Fibroblast of lung (primary cell): ENCODE measurements at regions not wholly inside any gene's neighbourhood (a gene's known extent, or its start where the extent isn't known, plus 50 kb on each side); places are given as distances from the start of the nearest gene placed in this dataset.

Source experiments
- DNase-seq, 2 donors: peaks; one replicate each; pipeline versions ENCODE4 v3.0.0 to v3.0.0-alpha.2; 2010; ENCODE audit warnings: low read depth in 2 of 2
- H2AFZ ChIP-seq: 2 replicates; pipeline ENCODE4 v1.5.1; 2012; ENCODE audit warnings: low read length, control low read depth, inconsistent platforms
- H3K27ac ChIP-seq: 2 replicates; pipeline ENCODE4 v1.5.1; 2011; ENCODE audit warnings: low read length, control low read depth; ENCODE audit not compliant: insufficient read depth
- H3K27me3 ChIP-seq: 2 replicates; pipeline ENCODE4 v1.5.1; 2011; ENCODE audit warnings: mild to moderate bottlenecking, low read length; ENCODE audit not compliant: control insufficient read depth, insufficient read depth
- H3K36me3 ChIP-seq: 2 replicates; pipeline ENCODE4 v1.5.1; 2011; ENCODE audit warnings: low read length; ENCODE audit not compliant: control insufficient read depth, insufficient read depth
- H3K4me1 ChIP-seq: 2 replicates; pipeline ENCODE4 v1.5.1; 2011; ENCODE audit warnings: low read length; ENCODE audit not compliant: control insufficient read depth, insufficient read depth; ENCODE audit errors: extremely low read depth
- H3K4me2 ChIP-seq: 2 replicates; pipeline ENCODE4 v1.5.1; 2011; ENCODE audit warnings: low read length, control low read depth; ENCODE audit not compliant: insufficient read depth; ENCODE audit errors: extremely low read depth
- H3K4me3 ChIP-seq, 4 experiments: fragments of 200-600 bp in 1 of 4; sonication (generic) in 1 of 4; replicated peaks in 1 of 4; 2 replicates each; pipeline ENCODE4 v1.5.1; 2011 to 2016; ENCODE audit warnings: low read length in 4 of 4, low read depth in 3 of 4, mild to moderate bottlenecking in 3 of 4, control low read depth in 2 of 4, inconsistent platforms in 1 of 4, mixed read lengths in 1 of 4; ENCODE audit not compliant: insufficient read depth in 1 of 4; ENCODE audit errors: control extremely low read depth in 1 of 4
- H3K79me2 ChIP-seq: 2 replicates; pipeline ENCODE4 v1.5.1; 2012; ENCODE audit warnings: mild to moderate bottlenecking, low read length, inconsistent platforms; ENCODE audit not compliant: control insufficient read depth, insufficient read depth
- H3K9ac ChIP-seq: 2 replicates; pipeline ENCODE4 v1.5.1; 2011; ENCODE audit warnings: mild to moderate bottlenecking, low read length, control low read depth; ENCODE audit not compliant: insufficient read depth
- H3K9me3 ChIP-seq: 2 replicates; pipeline ENCODE4 v1.5.1; 2012; ENCODE audit warnings: low read depth, low read length; ENCODE audit not compliant: control insufficient read depth, insufficient read depth
- H4K20me1 ChIP-seq: 2 replicates; pipeline ENCODE4 v1.5.1; 2011; ENCODE audit warnings: low read length; ENCODE audit not compliant: control insufficient read depth, insufficient read depth; ENCODE audit errors: extremely low read depth
- CTCF ChIP-seq, 2 donors: IDR thresholded peaks in 1 of 2; conservative IDR thresholded peaks in 1 of 2; 1 replicate in 1 of 2; 2 replicates in 1 of 2; pipeline ENCODE4 v1.5.1; 2011 to 2012; ENCODE audit warnings: low read length in 2 of 2, control low read depth in 1 of 2, inconsistent platforms in 1 of 2, low read depth in 1 of 2, mild to moderate bottlenecking in 1 of 2
- EZH2 ChIP-seq: IDR thresholded peaks from 2 replicates; pipeline ENCODE4 v1.5.1; 2012; ENCODE audit warnings: low read length, control low read depth, mild to moderate bottlenecking; ENCODE audit errors: missing control alignments

DNA sequence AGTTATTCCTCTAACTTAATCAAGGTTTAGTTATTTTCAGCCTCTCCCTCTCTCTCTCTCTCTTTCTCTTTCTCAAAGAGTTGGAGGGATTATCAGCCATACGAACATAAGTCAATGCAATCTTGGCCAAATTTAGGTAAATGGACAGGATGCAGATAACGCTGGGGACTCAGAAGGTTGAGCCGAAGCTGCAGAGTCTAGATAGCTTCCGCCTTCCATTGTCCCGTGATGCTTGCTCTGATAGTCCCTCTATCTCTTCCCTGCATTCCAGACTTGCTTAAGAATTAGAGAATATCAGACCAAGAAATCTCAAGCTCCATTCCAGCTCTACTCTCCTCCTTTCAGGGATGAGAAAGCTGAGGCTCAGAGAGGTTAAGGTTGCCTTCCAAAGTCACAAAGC is 502.8 kb upstream of the TNP1 start:
- no peak overlapping the region for H3K4me2 ChIP-seq
- H3K9me3 ChIP-seq = no peaks in the 10 kb centered on the region
- no peak for TF ChIP-seq CTCF (conservative IDR thresholded peaks at IDR 0.05 in 1 of 2, IDR thresholded peaks at IDR 0.05 in 1 of 2; ENCODE audit: low read depth in 1 of 2, low read length in 2 of 2)
- TF ChIP-seq EZH2 = no peak
- no peak overlapping the region for H3K9ac ChIP-seq
- no peaks in the 10 kb centered on the region for H3K36me3 ChIP-seq
- no peak overlapping the region for H3K27ac ChIP-seq
- H3K27me3 ChIP-seq = no peaks in the 10 kb centered on the region
- H2AFZ ChIP-seq = no peak overlapping the region
- no peak overlapping the region for H3K4me3 ChIP-seq
- H4K20me1 ChIP-seq = no peaks in the 10 kb centered on the region
- no peak for DNase-seq
- H3K79me2 ChIP-seq = no peaks in the 10 kb centered on the region
- peaks cover 19% of the 10 kb centered on the region for H3K4me1 ChIP-seq

GRCh38 chr2:217362286-217362685 is 502.4 kb upstream of the TNP1 start:
- no peak overlapping the region for H3K4me2 ChIP-seq
- H4K20me1 ChIP-seq = no peaks in the 10 kb centered on the region
- TF ChIP-seq EZH2 = no peak
- no peak for TF ChIP-seq CTCF (conservative IDR thresholded peaks at IDR 0.05 in 1 of 2, IDR thresholded peaks at IDR 0.05 in 1 of 2; ENCODE audit: low read depth in 1 of 2, low read length in 2 of 2)
- H3K4me1 ChIP-seq = peaks cover 19% of the 10 kb centered on the region
- H3K9ac ChIP-seq = no peak overlapping the region
- no peak overlapping the region for H2AFZ ChIP-seq
- no peaks in the 10 kb centered on the region for H3K79me2 ChIP-seq
- H3K9me3 ChIP-seq = no peaks in the 10 kb centered on the region
- no peaks in the 10 kb centered on the region for H3K36me3 ChIP-seq
- H3K4me3 ChIP-seq = no peak overlapping the region
- no peak for DNase-seq
- H3K27ac ChIP-seq = peak overlapping the region; percentile 35
- H3K27me3 ChIP-seq = no peaks in the 10 kb centered on the region

- peak in 1 of 2 donors; percentile 47 for DNase-seq
- Histone ChIP-seq H3K4me1 (peaks cover 19% of the 10 kb centered on the region), H3K79me2 (no peaks in the 10 kb centered on the region), H4K20me1 (no peaks in the 10 kb centered on the region), H3K27me3 (no peaks in the 10 kb centered on the region), H2AFZ (no peak overlapping the region), H3K36me3 (no peaks in the 10 kb centered on the region), H3K27ac (peak overlapping the region; percentile 35), H3K9ac (no peak overlapping the region), H3K4me3 (no peak overlapping the region), H3K9me3 (no peaks in the 10 kb centered on the region), H3K4me2 (peak overlapping the region; percentile 54)
- TF ChIP-seq CTCF (conservative IDR thresholded peaks at IDR 0.05 in 1 of 2, IDR thresholded peaks at IDR 0.05 in 1 of 2; ENCODE audit: low read depth in 1 of 2, low read length in 2 of 2) (no peak), EZH2 (no peak)
These were observed 501.6 kb upstream of the TNP1 start for GRCh38 chr2:217361483-217361880.
